ENCODE measurements at regions not wholly inside any gene's neighbourhood (a gene's known extent, or its start where the extent isn't known, plus 50 kb on each side); places are given as distances from the start of the nearest gene placed in this dataset.
A peak's percentile ranks its signal among the peaks of the same experiment; 100 is the strongest.
"Not testable (repeated sequence)": the region's sequence is repeated elsewhere in the genome, so short reads cannot be mapped to it uniquely, and the experiment has no call there.

DNA sequence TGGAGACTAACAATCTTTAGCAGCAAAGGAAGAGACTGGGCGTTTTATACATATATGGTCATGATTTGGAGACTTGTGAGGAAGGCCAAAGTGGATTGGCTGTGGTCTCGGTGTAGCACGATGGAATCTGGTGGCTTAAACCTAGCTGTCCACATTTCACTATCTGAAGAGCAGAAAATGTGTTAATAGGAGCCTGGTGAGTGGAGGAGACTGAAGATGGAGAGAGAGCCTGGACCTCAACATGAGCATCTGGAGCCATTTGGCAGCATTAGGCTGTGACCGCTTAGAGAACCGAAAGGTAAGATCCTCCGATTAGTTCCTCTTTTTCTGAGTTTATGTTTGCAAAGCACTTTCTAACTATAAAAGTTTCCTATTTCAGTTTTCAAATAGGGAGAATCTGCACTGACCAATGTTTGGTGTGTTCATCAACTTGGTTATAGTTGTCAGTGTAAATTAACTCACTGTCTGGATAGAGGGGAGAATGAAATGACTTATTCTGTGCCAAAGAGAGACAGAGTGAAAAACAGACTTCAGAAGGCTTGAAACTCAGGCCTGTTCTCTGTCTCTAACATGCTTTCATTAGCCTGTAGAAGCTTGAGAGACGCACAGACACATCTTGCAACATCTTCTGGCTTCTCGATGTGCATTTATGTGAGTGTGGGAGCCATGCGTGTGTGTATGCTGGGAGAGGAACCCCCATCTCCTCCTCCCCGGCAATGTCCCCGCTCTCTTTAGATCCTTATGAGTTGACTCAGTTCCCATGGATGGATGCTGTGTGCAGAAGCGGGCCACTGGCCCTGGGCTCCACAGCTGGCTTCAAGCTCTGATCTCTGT lies 244.7 kb upstream of the TBL1XR1 start:
- H3K4me1 Mint-ChIP-seq, result peaks cover 7% of the 10 kb centered on the region
- no peak overlapping the region for H3K27ac Mint-ChIP-seq
- H3K4me3 Mint-ChIP-seq, result no peak overlapping the region
- no peaks in the 10 kb centered on the region for H3K9me3 Mint-ChIP-seq
- H3K36me3 Mint-ChIP-seq (ENCODE audit: low read depth), result no peaks in the 10 kb centered on the region
- no peak for ATAC-seq (replicated peaks)
- no peaks in the 10 kb centered on the region for H3K27me3 Mint-ChIP-seq

- Mint-ChIP-seq H3K36me3 (ENCODE audit: low read depth) (no peaks in the 10 kb centered on the region), H3K9me3 (no peaks in the 10 kb centered on the region), H3K4me1 (peaks cover 7% of the 10 kb centered on the region), H3K27ac (no peak overlapping the region), H3K27me3 (no peaks in the 10 kb centered on the region), H3K4me3 (no peak overlapping the region)
- ATAC-seq (replicated peaks), result no peak
These were observed 246.2 kb upstream of the TBL1XR1 start for GRCh38 chr3:177443469-177443868.

- Mint-ChIP-seq H3K4me3 (no peak overlapping the region), H3K9me3 (no peaks in the 10 kb centered on the region), H3K27me3 (no peaks in the 10 kb centered on the region), H3K36me3 (ENCODE audit: low read depth) (no peaks in the 10 kb centered on the region), H3K4me1 (peaks cover 10% of the 10 kb centered on the region), H3K27ac (no peak overlapping the region)
- no peak for ATAC-seq (replicated peaks)
These were observed 247.4 kb upstream of the TBL1XR1 start for GRCh38 chr3:177444696-177445095.

GRCh38 chr3:177445549-177445948 lies 248.3 kb upstream of the TBL1XR1 start:
- Mint-ChIP-seq H3K4me3 (no peak overlapping the region), H3K36me3 (ENCODE audit: low read depth) (no peaks in the 10 kb centered on the region), H3K27me3 (no peaks in the 10 kb centered on the region), H3K9me3 (no peaks in the 10 kb centered on the region), H3K27ac (no peak overlapping the region), H3K4me1 (peaks cover 11% of the 10 kb centered on the region)
- ATAC-seq (replicated peaks), result no peak

DNA sequence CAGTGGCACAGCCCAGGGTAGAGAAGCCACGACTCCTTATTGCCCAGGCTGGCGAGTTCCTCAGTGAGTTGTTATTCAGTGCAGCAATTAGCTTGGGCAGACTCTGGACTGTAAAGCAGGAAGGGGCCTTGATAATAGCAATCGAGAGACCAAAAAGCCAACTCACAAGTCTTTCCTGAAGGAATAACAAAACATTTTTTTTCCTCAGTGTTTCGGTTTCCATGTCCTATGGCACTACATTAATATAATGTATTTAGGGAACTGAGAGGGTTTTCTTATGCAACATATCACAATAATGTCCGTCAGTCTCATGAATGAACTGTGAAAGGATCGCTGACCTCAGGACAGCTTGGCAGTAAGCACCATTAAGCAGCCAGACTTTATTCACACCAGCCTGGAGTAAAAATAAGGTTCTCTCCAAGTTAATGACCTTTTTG lies 248.9 kb upstream of the TBL1XR1 start:
- Mint-ChIP-seq H3K9me3 (no peaks in the 10 kb centered on the region), H3K4me1 (peaks cover 11% of the 10 kb centered on the region), H3K36me3 (ENCODE audit: low read depth) (no peaks in the 10 kb centered on the region), H3K27me3 (no peaks in the 10 kb centered on the region), H3K4me3 (no peak overlapping the region), H3K27ac (no peak overlapping the region)
- no peak for ATAC-seq (replicated peaks)

DNA sequence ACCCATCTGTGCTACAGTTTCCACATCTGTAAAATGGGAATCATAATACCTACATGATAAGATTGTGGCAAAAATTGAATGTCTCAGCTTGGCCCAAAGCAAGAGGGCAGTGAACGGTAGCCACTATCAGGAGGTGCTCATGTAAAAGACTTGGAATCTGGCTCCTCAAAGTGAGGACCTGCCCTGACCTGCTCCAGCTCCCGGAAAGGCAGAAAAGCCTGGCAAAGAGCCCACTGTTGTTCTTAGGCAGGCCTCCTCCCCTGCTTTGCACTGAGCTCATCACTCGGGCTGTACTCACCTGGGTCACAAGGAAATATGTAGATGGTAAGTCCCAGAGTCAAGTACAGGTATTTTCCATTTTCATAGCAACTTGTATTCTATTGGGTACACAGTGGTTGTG lies 250.7 kb upstream of the TBL1XR1 start:
- no peaks in the 10 kb centered on the region for H3K36me3 Mint-ChIP-seq (ENCODE audit: low read depth)
- ATAC-seq (replicated peaks), result no peak
- H3K27ac Mint-ChIP-seq, result no peak overlapping the region
- H3K4me1 Mint-ChIP-seq, result peaks cover 11% of the 10 kb centered on the region
- H3K27me3 Mint-ChIP-seq, result no peaks in the 10 kb centered on the region
- no peaks in the 10 kb centered on the region for H3K9me3 Mint-ChIP-seq
- H3K4me3 Mint-ChIP-seq, result no peak overlapping the region

GRCh38 chr3:177448987-177449359 lies 251.7 kb upstream of the TBL1XR1 start:
- ATAC-seq (replicated peaks), result peak; percentile 43

DNA sequence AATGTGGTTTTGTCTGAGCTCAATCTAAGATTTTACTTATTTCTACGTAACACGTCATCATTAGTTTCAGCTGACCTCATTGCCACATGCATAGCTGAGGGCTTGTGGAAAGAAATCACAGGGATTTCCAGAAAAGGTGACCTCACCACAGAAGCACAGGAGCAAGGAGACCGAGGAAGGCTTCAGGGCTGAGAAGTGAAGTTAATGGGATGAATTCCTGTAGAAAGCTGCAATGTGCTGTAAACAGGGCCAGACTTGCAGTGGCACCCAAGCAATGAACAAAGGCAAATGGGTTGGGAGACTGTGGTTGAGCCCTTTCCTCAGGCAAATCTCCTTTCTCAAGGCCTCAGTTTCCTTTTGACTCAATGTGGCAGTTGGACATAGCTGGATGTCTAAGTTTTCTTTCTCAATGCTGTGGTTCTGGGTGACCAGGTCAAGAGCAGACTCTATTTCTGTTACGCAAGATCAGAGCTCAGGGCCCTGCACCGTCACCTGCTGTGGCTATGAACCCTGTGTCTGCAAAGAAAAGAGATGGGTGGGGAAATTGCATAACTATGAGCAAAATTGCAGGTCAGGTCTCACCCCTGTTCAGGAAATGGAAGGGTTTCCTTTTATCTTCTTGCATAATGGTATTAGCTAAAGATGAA lies 252.2 kb upstream of the TBL1XR1 start:
- Mint-ChIP-seq H3K36me3 (ENCODE audit: low read depth) (no peaks in the 10 kb centered on the region), H3K4me3 (peak overlapping the region; percentile 55), H3K9me3 (no peaks in the 10 kb centered on the region), H3K4me1 (peaks cover 11% of the 10 kb centered on the region), H3K27ac (peak overlapping the region; percentile 67), H3K27me3 (no peaks in the 10 kb centered on the region)
- peak; percentile 72 for ATAC-seq (replicated peaks)

More at GRCh38 chr3:177448987-177449359, 251.7 kb upstream of the TBL1XR1 start:
- Mint-ChIP-seq H3K36me3 (ENCODE audit: low read depth) (no peaks in the 10 kb centered on the region), H3K4me3 (peak overlapping the region; percentile 55), H3K27me3 (no peaks in the 10 kb centered on the region), H3K9me3 (no peaks in the 10 kb centered on the region), H3K27ac (peak overlapping the region; percentile 67), H3K4me1 (peaks cover 11% of the 10 kb centered on the region)

DNA sequence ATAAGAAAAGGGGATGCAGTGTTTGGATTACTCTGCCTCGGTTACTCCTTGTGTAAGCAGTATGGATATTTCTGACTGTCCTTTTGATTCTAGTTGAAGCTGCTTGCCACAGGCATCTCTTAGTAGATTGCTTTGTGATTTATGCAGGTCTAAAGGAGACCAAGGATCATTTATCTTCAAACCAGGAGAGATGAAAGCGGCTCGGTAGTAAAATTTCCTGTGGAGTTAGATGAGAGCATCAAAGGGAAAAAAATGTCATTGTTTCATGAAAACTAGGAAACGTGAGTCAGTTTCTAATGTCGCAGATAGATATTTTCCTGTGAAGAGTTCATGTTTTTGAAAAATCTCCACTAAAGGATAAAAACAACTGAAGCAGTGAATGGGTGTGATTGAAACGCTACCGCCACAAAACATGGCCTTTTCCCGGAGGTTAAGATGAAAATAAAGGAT lies 254.0 kb upstream of the TBL1XR1 start:
- Mint-ChIP-seq H3K4me3 (no peak overlapping the region), H3K36me3 (ENCODE audit: low read depth) (no peaks in the 10 kb centered on the region), H3K27me3 (no peaks in the 10 kb centered on the region), H3K27ac (no peak overlapping the region), H3K9me3 (no peaks in the 10 kb centered on the region), H3K4me1 (peaks cover 11% of the 10 kb centered on the region)
- no peak for ATAC-seq (replicated peaks)

DNA sequence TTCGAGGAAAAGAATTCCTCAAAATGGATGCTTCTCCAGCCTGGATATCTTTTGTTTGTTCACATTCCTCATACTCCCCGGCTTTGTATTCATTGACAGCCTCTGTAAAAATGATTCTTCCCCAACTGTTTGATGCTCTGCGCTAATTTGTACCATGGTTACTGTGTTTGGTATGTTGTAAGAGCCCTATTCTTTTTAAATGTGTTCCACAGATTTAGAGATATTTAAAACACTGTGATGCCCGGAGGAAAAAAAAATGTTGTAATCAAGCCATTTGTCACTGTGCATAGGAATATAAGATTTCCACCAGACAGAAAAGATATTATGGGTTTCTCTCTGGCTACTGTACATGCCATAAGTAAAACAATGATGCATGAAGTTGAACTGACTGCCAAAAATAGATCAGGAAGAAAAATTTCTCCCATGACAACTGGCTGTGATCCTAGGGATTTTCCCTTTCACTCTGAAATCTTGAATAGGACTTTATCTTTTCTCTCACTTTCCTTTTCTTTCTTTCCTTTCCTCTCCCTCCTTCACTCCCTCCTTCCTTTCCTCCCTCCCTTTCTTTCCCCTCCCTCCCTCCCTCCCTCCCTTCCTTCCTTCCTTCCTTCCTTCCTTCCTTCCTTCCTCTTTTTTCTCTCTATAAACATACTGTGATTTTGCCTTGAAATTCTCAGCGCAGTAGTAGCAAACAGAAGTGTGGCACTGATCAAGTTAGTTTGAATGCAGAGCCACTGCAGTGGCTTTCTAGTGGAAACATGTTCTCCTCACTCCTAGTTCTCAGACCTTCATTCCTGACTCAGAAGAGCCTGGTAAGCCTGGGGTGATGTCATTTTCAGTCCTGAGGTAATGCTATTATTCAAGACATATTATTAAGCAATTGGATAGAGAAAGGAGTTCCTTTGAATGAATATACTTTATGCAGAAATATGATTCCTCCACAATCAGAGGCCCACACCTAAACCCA lies 254.9 kb upstream of the TBL1XR1 start:
- Mint-ChIP-seq H3K36me3 (ENCODE audit: low read depth) (no peaks in the 10 kb centered on the region), H3K4me3 (no peak overlapping the region), H3K27me3 (no peaks in the 10 kb centered on the region), H3K27ac (no peak overlapping the region), H3K9me3 (no peaks in the 10 kb centered on the region), H3K4me1 (peaks cover 11% of the 10 kb centered on the region)
- peak; percentile 58 for ATAC-seq (replicated peaks)

- Mint-ChIP-seq H3K9me3 (no peaks in the 10 kb centered on the region), H3K4me1 (peaks cover 11% of the 10 kb centered on the region), H3K27ac (no peak overlapping the region), H3K27me3 (no peaks in the 10 kb centered on the region), H3K36me3 (ENCODE audit: low read depth) (no peaks in the 10 kb centered on the region), H3K4me3 (no peak overlapping the region)
- ATAC-seq (replicated peaks), result no peak
These were observed 255.7 kb upstream of the TBL1XR1 start for GRCh38 chr3:177452831-177453450.

GRCh38 chr3:177453451-177453844 lies 256.2 kb upstream of the TBL1XR1 start:
- H3K4me1 Mint-ChIP-seq, result peaks cover 11% of the 10 kb centered on the region
- H3K36me3 Mint-ChIP-seq (ENCODE audit: low read depth), result no peaks in the 10 kb centered on the region
- H3K9me3 Mint-ChIP-seq, result no peaks in the 10 kb centered on the region
- H3K27ac Mint-ChIP-seq, result no peak overlapping the region
- H3K4me3 Mint-ChIP-seq, result no peak overlapping the region
- H3K27me3 Mint-ChIP-seq, result no peaks in the 10 kb centered on the region
- ATAC-seq (replicated peaks), result no peak

DNA sequence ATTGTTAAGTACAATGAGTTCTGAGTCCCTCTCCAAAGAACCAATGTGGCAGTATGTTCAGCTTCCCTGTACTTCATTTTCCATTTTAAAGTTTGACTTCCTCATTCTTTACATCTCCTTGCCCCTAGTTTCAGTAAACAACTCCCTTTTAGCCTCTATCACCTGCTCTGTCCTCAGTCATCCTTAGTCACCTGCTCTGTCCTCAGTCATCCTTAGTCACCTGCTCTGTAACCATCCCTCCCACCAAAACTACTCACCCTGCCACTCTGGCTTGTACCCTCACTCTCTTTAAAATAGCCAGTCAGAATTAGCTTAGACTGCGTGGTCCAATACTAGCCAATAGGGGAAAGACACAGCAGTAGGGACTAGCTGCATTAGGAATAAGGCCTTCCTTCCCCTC lies 259.9 kb upstream of the TBL1XR1 start:
- not testable (repeated sequence) for H3K4me1 Mint-ChIP-seq; H3K36me3 Mint-ChIP-seq (ENCODE audit: low read depth); H3K27ac Mint-ChIP-seq; H3K27me3 Mint-ChIP-seq; H3K9me3 Mint-ChIP-seq; H3K4me3 Mint-ChIP-seq
- peak; percentile 81 for ATAC-seq (replicated peaks)

GRCh38 chr3:177459401-177459800 lies 262.1 kb upstream of the TBL1XR1 start:
- Mint-ChIP-seq H3K27me3 (no peaks in the 10 kb centered on the region), H3K9me3 (no peaks in the 10 kb centered on the region), H3K4me3 (no peak overlapping the region), H3K4me1 (peaks cover 11% of the 10 kb centered on the region), H3K36me3 (ENCODE audit: low read depth) (no peaks in the 10 kb centered on the region), H3K27ac (no peak overlapping the region)
- no peak for ATAC-seq (replicated peaks)
